ENCODE measurements at regions not wholly inside any gene's neighbourhood (a gene's known extent, or its start where the extent isn't known, plus 50 kb on each side); places are given as distances from the start of the nearest gene placed in this dataset.

GRCh38 chr11:38191101-38191500 is 1593.1 kb upstream of the RAG2 start:
- TF ChIP-seq, protein P1, sequence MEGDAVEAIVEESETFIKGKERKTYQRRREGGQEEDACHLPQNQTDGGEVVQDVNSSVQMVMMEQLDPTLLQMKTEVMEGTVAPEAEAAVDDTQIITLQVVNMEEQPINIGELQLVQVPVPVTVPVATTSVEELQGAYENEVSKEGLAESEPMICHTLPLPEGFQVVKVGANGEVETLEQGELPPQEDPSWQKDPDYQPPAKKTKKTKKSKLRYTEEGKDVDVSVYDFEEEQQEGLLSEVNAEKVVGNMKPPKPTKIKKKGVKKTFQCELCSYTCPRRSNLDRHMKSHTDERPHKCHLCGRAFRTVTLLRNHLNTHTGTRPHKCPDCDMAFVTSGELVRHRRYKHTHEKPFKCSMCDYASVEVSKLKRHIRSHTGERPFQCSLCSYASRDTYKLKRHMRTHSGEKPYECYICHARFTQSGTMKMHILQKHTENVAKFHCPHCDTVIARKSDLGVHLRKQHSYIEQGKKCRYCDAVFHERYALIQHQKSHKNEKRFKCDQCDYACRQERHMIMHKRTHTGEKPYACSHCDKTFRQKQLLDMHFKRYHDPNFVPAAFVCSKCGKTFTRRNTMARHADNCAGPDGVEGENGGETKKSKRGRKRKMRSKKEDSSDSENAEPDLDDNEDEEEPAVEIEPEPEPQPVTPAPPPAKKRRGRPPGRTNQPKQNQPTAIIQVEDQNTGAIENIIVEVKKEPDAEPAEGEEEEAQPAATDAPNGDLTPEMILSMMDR (conservative IDR thresholded peaks at IDR 0.05; ENCODE audit: low read length), result no peak
- TF ChIP-seq EZH2phosphoT487 (IDR thresholded peaks at IDR 0.05; ENCODE audit: borderline replicate concordance, low read depth, low read length), result no peak

All from OCI-LY7 (cell line).